ENCODE measurements at regions not wholly inside any gene's neighbourhood (a gene's known extent, or its start where the extent isn't known, plus 50 kb on each side); places are given as distances from the start of the nearest gene placed in this dataset.

DNA sequence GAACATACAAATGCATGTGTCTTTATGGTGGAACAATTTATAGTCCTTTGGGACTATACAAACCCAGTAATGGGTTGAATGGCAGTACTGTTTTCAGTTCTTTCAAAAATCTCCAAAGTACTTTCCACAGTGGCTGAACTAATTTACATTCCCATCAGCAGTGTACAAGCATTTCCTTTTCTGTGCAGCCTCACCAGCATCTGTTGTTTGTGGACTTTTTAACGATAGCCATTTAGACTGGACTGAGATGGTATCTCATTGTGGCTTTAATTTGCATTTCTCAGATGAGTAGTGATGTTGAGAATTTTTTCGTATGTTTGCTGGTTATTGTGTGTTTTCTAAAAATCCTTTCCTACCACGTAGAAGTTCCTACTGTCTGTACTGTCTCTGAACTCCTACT is 327.2 kb upstream of the ZFP64 start:
- TF ChIP-seq, protein P1, sequence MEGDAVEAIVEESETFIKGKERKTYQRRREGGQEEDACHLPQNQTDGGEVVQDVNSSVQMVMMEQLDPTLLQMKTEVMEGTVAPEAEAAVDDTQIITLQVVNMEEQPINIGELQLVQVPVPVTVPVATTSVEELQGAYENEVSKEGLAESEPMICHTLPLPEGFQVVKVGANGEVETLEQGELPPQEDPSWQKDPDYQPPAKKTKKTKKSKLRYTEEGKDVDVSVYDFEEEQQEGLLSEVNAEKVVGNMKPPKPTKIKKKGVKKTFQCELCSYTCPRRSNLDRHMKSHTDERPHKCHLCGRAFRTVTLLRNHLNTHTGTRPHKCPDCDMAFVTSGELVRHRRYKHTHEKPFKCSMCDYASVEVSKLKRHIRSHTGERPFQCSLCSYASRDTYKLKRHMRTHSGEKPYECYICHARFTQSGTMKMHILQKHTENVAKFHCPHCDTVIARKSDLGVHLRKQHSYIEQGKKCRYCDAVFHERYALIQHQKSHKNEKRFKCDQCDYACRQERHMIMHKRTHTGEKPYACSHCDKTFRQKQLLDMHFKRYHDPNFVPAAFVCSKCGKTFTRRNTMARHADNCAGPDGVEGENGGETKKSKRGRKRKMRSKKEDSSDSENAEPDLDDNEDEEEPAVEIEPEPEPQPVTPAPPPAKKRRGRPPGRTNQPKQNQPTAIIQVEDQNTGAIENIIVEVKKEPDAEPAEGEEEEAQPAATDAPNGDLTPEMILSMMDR (IDR thresholded peaks at IDR 0.05; ENCODE audit: borderline replicate concordance, extremely low read depth, low read length, poor library complexity, severe bottlenecking), result no peak
- TF ChIP-seq EZH2 (IDR thresholded peaks at IDR 0.05; ENCODE audit: borderline replicate concordance, low read depth, low read length, severe bottlenecking), result no peak
